Kasumi-1 (cell line): ENCODE measurements at regions not wholly inside any gene's neighbourhood (a gene's known extent, or its start where the extent isn't known, plus 50 kb on each side); places are given as distances from the start of the nearest gene placed in this dataset.
"Not testable (repeated sequence)": the region's sequence is repeated elsewhere in the genome, so short reads cannot be mapped to it uniquely, and the experiment has no call there.

ENCODE experiments used
- DNase-seq, 2 experiments: peaks; one replicate each; lab custom pipeline; 2025; lab: John Stamatoyannopoulos, UW

- no peak for DNase-seq
Observed at GRCh38 chr2:190742431-190742830, 93.5 kb downstream of the NAB1 start.

GRCh38 chr2:190744041-190744440, 95.2 kb downstream of the NAB1 start:
- DNase-seq = no peak

DNA sequence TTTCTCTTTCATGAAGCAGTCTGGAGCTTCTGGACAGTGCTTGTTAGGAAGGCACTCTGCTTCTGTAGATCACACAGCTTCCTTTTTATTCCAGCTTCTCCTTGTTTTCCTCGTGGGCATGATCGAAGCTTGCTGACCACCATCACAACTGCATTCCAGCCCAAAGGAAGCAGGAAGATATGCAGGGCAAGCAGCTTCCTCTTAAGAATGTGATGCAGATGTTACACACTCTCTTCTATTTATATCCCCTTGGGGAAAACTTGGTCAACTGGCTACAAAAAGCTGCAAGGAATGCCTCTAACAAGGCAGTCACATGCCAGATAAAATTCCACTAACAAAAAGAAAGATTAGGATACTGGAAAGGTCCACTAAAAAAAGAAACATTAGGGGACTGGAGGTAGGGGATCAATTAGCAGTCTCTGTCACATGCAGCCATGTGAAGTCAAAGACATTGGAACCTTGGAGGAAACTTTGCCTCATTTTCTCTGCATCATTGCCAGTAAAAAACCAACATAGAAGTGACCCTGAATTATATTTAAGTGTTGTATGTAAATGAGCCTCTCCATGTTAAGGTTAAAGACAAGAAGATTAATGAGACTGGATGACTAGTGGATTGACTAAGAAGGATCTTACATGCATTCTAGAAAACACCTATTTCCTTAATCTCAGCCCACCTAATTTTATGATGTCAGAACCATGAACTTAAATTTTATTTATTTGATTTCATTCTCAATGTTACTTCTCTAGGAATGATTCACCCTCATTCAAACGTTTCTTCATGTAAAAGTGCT, 98.3 kb downstream of the NAB1 start:
- DNase-seq = peak; percentile 51 to 52

DNA sequence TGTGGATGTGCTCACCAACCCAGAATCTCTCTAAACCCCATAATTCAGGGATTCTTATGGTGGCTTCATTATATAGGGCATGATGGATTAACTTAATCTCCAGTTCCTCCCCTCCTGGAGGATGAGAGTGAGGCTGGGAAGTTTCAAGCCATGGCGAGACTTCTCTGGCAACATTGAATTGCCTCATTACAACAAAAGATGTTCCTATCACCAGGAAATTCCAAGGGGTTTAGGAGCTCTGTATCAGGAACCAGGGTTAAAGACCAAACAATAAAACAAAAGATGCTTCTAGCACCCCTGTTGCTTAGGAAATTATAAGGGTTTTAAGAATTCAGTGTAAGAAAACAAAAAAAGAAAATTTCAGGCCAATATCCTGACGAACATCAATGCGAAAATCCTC, 100.1 kb downstream of the NAB1 start:
- no peak for DNase-seq

GRCh38 chr2:190755772-190756415, 107.0 kb downstream of the NAB1 start:
- DNase-seq = peak in 1 of 2 experiments; percentile 30

DNA sequence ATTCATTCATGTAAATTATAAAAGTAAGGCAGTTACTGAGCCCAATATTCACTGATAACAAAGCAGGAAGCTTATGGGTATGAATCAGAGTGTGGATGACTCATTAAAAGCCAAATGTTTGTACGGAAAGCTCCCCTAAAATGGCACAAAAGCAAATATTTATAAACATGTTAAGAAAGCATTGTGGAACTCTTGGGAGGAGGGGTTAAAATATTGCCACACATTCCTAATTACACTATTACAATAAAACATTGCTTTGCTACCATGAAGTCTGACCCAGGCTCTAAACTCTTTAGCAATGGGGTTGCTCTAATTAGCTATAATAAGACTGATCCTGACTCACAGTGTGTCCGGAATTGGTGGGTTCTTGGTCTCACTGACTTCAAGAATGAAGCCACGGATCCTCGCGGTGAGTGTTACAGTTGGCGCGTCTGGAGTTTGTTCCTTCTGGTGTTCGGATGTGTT, 110.9 kb downstream of the NAB1 start:
- peak; percentile 82 to 85 for DNase-seq

- DNase-seq = peak; percentile 90 to 92
Observed at GRCh38 chr2:190760353-190761150, 111.7 kb downstream of the NAB1 start.

DNA sequence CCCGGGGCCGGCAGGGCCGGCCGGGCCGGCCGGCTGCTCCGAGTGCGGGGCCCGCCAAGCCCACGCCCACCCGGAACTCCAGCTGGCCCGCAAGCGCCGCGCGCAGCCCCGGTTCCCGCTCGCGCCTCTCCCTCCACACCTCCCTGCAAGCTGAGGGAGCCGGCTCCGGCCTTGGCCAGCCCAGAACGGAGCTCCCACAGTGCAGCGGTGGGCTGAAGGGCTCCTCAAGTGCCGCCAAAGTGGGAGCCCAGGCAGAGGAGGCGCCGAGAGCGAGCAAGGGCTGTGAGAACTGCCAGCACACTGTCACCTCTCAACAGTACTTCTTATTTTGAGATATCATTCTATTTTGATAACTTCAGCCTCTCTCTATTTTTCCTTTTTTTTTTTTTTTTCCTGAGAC, 112.3 kb downstream of the NAB1 start:
- DNase-seq = not testable (repeated sequence)

DNA sequence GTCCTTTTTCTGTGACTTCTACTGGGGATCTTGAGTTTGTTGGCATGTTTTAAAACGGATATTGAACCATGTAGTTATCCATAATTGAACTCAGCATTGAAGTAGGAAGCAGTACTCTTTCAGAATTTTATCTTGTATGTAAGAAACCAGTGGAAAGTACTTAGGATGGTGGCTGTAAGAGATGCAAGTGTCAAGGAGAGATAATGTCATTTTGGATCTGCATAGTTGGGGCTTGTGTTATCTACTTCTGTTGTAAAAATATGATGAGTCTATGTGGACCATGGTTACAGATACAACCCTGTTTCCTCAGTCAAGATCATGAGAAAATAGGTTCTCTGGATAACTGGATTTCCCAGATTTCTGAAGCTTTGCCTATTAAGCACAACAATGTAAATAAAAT, 113.7 kb downstream of the NAB1 start:
- no peak for DNase-seq

- DNase-seq = no peak
Observed at GRCh38 chr2:190763100-190763499, 114.2 kb downstream of the NAB1 start.

GRCh38 chr2:190763901-190764514, 115.1 kb downstream of the NAB1 start:
- DNase-seq = no peak

GRCh38 chr2:190765386-190766173, 115.0 kb upstream of the GLS start:
- no peak for DNase-seq

DNA sequence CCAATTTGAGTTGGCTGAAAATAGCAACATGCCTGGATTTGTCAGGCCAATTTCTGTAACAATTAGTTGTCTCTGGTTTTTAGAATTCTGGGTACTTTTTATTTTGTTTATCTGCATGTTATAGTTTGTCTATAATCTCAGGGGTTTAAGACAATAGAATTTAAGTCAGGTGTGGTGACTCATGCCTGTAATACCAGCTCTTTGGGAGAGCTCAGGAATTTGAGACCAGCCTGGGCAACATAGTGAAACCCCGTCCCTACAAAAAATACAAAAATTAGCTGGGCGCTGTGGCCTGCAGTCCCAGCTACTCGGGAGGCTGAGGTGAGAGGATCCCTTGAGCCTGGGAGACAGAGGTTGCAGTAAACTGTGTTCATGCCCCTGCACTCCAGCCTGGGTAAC, 114.4 kb upstream of the GLS start:
- DNase-seq = no peak

DNA sequence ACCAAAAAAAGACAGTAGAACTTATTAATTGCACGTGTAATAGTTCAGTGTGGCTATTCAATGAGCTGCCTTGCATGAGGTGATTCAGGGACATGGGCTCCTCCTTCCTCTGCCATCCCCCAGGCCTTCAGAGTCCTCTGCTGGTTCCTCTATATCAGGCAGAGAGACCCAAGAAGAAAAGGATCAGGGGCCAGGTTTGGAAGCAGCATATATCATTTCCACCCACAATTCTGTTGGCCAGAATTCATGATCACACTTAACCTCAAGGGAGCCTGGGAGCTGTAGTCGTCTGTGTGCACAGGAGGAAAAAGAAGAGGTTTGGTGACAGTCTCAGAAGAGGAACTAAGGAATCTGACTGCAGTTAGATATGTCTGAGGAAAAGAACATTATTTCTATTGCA, 114.0 kb upstream of the GLS start:
- DNase-seq = peak; percentile 98 to 99

DNA sequence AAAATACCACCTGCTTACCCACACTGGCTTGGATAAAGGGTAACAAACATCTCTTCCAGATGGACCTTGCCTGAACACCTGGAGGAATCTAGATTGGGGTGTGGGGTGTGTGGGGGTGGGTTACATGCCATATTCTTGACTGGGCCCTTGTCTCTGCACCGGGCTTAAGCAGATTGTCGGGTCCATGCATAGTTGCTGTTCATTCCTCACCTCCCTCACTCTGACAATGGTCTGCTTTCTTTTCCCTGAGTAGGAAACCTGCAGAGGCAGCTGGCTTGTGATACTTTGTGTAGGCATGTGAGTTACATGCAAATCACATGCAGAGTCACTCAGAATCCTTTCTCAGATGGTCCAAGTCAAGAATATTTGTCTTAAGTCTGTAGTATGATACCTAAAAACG, 112.8 kb upstream of the GLS start:
- no peak for DNase-seq

DNA sequence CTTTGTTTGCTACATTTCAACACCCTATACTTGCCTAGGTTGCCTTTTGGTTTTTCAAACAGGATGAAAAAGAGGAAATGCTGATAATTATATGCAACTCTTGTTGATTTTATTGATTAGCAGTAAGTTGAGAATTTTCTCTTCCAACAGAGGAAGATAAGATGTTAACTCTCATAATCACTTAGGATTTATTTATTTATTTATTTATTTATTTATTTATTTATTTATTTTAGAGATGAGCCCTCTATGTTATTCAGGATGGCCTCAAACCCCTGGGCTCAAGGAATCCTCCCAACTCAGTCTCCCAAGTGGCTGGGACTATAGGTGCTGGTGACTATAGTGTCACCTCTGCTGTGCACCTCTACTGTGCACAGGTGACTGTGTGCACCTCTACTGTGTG, 111.4 kb upstream of the GLS start:
- no peak for DNase-seq

DNA sequence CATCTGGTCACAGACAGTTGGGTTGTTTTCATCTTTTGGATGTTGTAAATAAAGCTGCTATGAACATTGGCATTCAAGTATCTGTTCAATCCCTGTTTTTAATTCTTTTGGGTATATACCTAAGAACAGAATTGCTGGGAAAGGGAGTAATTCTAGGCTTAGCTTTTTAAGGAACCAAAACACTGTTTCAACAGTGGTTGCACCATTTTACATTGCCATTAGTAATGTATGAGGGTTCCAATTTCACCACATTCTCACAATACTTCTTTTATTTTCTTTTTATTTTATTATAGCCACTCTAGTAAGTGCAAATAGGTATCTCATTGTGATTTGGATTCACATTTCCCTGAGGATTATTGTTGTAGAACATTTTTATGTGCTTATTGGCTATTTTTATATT, 108.9 kb upstream of the GLS start:
- DNase-seq = no peak

- DNase-seq = no peak
Observed at GRCh38 chr2:190780594-190780993, 100.0 kb upstream of the GLS start.

- peak; percentile 86 to 91 for DNase-seq
Observed at GRCh38 chr2:190781604-190782198, 98.9 kb upstream of the GLS start.

GRCh38 chr2:190782264-190782663, 98.4 kb upstream of the GLS start:
- no peak for DNase-seq
